ENCODE measurements at regions not wholly inside any gene's neighbourhood (a gene's known extent, or its start where the extent isn't known, plus 50 kb on each side); places are given as distances from the start of the nearest gene placed in this dataset.

DNA sequence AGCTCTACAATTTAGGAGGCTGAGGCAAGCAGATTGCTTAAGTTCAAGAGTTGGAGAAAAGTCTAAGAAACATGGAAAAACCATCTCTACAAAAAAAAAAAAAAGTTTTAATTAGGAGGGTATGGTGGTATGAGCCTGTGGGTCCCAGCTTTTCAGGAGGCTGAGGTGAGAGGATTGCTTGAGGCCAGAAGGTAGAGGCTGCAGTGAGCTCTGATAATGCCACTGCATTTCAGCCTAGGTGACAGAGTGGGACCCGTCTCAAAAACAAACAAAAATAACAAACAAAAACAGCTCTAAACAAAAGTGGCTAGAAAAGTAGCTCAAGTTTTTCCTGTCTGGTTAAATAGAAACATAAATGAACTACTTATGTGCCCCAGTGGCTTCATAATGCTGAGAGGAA lies 2133.6 kb upstream of the DEFB115 start:
- Histone ChIP-seq H3K9ac (no peak overlapping the region), H3K79me2 (no peaks in the 10 kb centered on the region), H3K4me1 (no peaks in the 10 kb centered on the region), H3K9me3 (ENCODE audit: control insufficient read depth, low read length) (no peaks in the 10 kb centered on the region), H2AFZ (no peak overlapping the region), H3K4me2 (ENCODE audit: low read length) (no peak overlapping the region), H3K4me3 (ENCODE audit: low read depth, low read length) (no peak overlapping the region), H3K27ac (no peak overlapping the region), H3K36me3 (ENCODE audit: control insufficient read depth, insufficient read depth, low read length) (no peaks in the 10 kb centered on the region), H3K27me3 (ENCODE audit: control insufficient read depth, insufficient read depth, low read length) (no peaks in the 10 kb centered on the region)
- TF ChIP-seq, protein P1, sequence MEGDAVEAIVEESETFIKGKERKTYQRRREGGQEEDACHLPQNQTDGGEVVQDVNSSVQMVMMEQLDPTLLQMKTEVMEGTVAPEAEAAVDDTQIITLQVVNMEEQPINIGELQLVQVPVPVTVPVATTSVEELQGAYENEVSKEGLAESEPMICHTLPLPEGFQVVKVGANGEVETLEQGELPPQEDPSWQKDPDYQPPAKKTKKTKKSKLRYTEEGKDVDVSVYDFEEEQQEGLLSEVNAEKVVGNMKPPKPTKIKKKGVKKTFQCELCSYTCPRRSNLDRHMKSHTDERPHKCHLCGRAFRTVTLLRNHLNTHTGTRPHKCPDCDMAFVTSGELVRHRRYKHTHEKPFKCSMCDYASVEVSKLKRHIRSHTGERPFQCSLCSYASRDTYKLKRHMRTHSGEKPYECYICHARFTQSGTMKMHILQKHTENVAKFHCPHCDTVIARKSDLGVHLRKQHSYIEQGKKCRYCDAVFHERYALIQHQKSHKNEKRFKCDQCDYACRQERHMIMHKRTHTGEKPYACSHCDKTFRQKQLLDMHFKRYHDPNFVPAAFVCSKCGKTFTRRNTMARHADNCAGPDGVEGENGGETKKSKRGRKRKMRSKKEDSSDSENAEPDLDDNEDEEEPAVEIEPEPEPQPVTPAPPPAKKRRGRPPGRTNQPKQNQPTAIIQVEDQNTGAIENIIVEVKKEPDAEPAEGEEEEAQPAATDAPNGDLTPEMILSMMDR (IDR thresholded peaks at IDR 0.05), result no peak

Data from parathyroid adenoma (tissue), 2 donors.